HG02970 (cell line): ENCODE measurements at regions not wholly inside any gene's neighbourhood (a gene's known extent, or its start where the extent isn't known, plus 50 kb on each side); places are given as distances from the start of the nearest gene placed in this dataset.
"Not testable (repeated sequence)": the region's sequence is repeated elsewhere in the genome, so short reads cannot be mapped to it uniquely, and the experiment has no call there.

ENCODE experiments used
- ATAC-seq: cut with Tn5 transposase; IDR thresholded peaks from one replicate; pipeline ENCODE4 v1.9.1; 2021; ENCODE audit warnings: mild to moderate bottlenecking, moderate library complexity, moderate number of reproducible peaks; ENCODE audit not compliant: unreplicated experiment, low FRiP score

DNA sequence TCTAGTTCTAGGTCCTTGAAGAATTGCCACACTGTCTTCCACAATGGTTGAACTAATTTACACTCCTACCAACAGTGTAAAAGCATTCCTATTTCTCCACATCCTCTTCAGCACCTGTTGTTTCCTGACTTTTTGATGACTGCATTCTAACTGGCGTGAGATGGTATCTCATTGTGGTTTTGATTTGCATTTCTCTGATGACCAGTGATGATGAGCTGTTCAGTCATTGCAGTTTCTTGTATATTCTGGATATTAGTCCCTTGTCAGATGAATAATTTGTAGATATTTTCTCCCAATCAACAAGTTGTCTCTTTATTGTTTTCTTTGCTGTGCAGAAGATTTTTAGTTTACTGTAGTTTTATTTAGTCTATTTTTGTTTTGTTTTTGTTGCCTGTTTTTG is 812.3 kb upstream of the ACO1 start:
- ATAC-seq = not testable (repeated sequence)

- no peak for ATAC-seq
Measured at GRCh38 chr9:31573561-31573960, 810.9 kb upstream of the ACO1 start.

GRCh38 chr9:31574006-31574765 is 810.3 kb upstream of the ACO1 start:
- ATAC-seq = no peak

- no peak for ATAC-seq
Measured at GRCh38 chr9:31582071-31582470, 802.4 kb upstream of the ACO1 start.

DNA sequence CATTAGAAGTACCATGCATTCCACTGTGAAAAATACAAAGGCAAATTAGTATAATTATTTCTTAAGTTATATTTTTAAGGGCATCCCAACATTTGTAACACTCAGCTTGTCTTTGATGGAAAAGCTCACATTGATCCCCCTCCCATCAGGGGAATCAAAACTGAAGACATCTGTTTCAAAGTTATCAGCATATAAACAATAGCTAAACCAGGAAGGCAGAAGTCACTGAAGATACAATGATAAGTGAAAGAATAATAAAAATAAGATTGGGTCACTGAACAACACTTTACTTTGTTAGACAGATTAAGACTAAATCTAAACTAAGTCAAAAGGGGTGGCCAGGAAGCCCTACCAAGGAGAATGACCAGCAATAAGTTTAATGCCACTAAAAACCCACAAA is 801.9 kb upstream of the ACO1 start:
- no peak for ATAC-seq

- no peak for ATAC-seq
Measured at GRCh38 chr9:31585158-31585557, 799.3 kb upstream of the ACO1 start.

- no peak for ATAC-seq
Measured at GRCh38 chr9:31587146-31587545, 797.3 kb upstream of the ACO1 start.

- ATAC-seq = no peak
Measured at GRCh38 chr9:31588006-31588405, 796.4 kb upstream of the ACO1 start.

- no peak for ATAC-seq
Measured at GRCh38 chr9:31588756-31589155, 795.7 kb upstream of the ACO1 start.

- no peak for ATAC-seq
Measured at GRCh38 chr9:31590091-31590490, 794.4 kb upstream of the ACO1 start.

DNA sequence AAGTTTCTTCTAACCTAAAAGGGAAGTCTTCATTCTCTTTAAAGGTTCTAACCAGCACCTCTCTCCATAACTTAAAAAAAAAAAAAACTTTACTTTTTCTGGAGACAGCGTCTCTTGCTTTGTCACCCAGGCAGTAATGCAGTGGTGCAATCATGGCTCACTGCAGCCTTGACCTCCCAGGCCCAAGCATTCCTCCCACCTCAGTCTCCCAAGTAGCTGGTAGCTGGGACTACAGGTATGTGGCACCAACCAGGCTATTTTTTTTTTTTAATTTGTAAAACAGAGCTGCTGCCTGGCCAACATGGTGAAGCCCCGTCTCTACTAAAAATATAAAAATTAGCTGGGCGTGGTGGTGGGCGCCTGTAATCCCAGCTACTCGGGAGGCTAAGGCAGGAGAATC is 787.4 kb upstream of the ACO1 start:
- not testable (repeated sequence) for ATAC-seq

DNA sequence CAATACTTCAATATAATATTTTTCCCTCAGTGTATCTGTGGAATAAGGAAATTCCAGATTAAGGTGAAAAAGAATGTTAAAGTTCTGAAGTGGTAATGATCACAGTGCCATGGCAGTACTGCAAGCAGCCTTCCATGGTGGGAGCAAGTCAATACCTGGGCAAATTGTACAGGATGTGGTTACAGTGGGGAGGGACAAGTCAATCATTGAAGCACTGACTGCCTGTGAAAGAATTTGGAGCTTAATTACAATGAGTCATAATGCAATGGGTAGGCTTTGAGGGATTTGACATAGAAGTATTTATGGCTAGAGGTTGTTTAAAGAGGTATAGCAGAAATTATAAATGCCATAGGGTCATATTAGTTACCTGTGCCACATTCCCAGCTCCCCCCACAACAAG is 786.5 kb upstream of the ACO1 start:
- ATAC-seq = no peak

GRCh38 chr9:31601666-31602065 is 782.8 kb upstream of the ACO1 start:
- no peak for ATAC-seq

- ATAC-seq = no peak
Measured at GRCh38 chr9:31604531-31604930, 779.9 kb upstream of the ACO1 start.

DNA sequence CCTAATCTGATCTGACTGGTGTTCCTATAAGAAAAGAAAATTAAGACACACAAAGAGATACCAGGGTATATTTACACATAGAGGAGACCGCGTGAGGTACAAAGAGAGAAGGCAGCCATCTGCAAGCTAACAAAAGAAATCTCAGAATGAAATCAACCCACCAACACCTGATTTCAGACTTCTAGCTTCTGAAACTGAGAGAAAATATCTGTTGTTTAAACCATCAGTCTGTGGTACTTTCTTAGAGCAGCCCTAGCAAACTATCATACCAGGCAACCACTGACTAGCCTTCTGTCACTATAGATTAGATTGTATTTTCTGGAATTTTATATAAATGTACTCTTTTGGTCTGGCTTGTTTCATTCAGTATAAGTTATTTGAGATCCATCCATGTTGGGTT is 779.3 kb upstream of the ACO1 start:
- no peak for ATAC-seq

- no peak for ATAC-seq
Measured at GRCh38 chr9:31606678-31607077, 777.8 kb upstream of the ACO1 start.

DNA sequence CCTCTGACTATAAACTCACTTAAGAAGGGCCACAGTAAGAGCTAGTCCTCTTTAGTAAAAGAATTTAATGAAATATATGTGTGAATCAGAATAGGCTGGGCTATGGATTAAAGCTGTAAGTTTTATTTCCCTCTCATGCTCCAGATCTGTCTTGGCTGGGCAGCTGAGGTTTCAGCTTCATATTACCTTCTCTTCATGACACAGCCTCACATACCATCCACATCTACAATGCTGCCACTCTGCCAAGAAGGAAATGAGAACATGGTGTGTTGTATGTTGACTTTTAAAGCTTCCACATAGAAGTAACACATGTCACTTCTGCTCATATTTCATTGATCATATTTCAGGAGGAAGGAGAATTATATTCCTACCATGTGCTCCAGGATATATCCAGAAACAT is 776.0 kb upstream of the ACO1 start:
- ATAC-seq = no peak

GRCh38 chr9:31608881-31609280 is 775.6 kb upstream of the ACO1 start:
- ATAC-seq = no peak

DNA sequence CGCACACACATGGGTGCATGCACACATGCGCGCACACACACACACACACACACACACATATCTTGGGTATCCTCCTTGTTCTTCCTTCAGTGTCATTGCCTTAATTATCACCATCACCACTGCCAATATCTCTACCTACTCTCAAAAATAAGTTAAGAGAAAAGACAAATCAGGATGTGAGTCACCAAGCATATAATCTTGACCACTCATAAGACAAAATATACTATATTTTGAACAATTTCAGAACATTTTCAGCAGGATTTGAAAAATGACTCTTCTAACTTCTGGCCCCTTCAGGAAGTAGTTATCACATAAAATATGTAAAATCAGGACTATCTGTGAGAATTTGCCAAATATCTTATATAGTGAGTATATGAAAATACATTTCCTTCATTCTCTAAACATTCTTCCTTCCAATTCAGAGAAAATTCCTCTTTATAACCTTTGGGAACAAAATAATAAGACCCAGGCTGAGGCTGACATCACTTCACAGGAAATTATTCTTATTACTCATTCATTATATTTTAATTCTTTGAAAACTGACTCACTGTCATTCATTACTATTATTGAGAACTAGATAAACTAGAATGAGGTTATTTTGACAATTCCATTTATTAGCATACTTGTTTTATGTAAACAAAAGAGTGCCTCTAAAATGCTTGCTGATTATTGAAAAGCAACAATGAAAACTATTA is 772.0 kb upstream of the ACO1 start:
- no peak for ATAC-seq

GRCh38 chr9:31615966-31616365 is 768.5 kb upstream of the ACO1 start:
- ATAC-seq = no peak

DNA sequence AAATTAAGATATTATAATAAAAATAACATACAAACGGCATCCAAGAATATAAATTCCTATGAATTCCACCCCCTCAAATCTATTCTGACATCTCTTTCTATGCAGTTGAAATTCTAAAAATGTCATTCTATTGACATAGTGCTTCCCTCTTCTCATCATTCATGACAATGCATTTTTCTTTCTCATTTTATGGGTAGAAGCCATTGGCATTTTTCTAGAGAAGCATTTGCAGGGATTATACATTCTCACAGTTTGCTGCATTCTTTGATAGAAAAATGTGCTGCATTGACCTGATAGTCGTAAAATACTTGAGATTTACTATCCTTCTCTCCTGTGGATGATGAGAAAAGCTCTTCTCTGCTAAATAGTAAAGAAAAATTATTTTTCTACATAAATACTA is 760.9 kb upstream of the ACO1 start:
- ATAC-seq = no peak

DNA sequence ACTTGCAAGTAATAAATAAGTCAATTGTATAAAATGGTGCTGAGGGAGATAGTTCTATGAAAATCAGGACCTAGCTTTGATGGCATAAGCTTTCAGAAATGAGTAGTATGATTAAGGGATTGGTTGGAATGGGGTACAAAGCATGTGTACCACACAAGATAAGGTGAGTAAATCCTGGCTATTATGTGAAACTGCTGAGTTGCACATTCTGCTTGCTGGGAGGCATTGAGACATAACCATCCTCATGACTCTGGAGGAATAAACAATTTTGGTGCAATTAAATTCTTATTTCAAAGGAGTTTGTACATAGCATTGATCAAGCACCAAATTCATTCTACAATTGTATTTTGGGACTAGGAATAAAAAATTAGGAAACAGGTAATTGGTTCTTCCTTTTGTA is 755.2 kb upstream of the ACO1 start:
- no peak for ATAC-seq
